ENCODE measurements at regions not wholly inside any gene's neighbourhood (a gene's known extent, or its start where the extent isn't known, plus 50 kb on each side); places are given as distances from the start of the nearest gene placed in this dataset.
A peak's percentile ranks its signal among the peaks of the same experiment; 100 is the strongest.

DNA sequence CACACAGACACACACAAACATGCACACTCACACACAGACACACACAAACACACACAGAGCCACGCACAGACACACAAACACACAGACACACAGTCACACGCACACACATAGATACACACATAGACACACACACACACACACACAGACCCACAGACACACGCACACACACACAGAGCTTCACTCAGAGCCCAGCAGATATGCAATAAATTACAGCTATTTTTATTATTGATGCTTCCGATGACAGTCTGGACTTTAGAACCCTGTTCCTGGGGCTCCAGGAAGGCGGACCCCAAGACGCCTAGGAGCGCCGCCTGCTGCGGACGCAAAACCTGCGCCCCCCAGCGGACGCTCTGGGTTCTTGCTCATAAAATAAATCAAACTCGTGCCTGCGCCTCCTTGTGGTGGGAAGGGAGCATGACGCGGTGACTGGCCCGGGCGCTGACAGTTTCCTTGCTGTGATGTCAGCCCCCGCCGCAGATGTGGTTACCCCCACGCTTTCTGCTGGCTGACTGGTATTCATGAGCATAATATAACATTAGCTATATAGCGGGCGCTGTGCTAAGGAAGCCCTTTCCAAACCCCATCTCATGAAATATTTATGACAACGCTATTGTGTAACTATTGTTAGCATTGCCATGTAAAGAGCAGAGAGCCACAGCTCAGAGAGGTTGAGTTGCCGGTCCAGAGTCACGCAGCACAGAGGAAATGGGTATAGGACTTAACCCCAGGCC, 64.4 kb upstream of the TM9SF2 start:
- ChIA-PET CTCF (interaction anchor here (0.6 to 8.7 kb wide), 58 partner anchors 8 to 994 kb away, joined by 3 to 283 read pairs (median 4); partner anchors contain the start of genes CLYBL, TM9SF2 and UBAC2), POLR2A (no interaction called here)
- TF ChIP-seq CTCF (IDR thresholded peaks at IDR 0.05; ENCODE audit: insufficient read depth, low read depth, low read length) = peak; percentile 100
- no peak for DNase-seq (ENCODE audit: low read depth)
- Histone ChIP-seq H3K4me3 (ENCODE audit: low read depth, low read length) (no peak overlapping the region), H3K27me3 (ENCODE audit: control insufficient read depth, insufficient read depth, low read length) (peaks cover 11% of the 10 kb centered on the region), H3K36me3 (ENCODE audit: control insufficient read depth, insufficient read depth, low read length) (no peaks in the 10 kb centered on the region)

DNA sequence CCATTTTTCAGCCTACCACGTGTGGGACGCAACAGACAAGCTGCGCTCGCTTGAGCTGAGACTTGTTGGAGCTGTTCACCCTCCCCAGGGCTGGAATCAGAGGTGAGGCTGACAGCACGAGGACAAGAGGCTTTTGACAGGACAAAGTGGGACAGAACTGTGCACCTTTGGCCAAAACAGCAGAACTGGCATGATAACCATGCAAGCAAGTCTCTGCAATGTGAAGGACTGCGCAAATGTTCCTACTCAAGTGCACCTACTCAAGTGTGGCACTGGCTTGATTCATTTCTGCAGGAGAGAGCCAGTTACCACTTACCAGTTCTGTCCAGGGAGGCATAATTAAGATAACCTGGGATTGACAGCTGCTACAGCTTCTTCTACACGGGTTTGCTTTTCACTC, 62.2 kb upstream of the TM9SF2 start:
- no peak for DNase-seq (ENCODE audit: low read depth)
- CTCF ChIA-PET = interaction anchor here (0.7 to 8.7 kb wide), 5 partner anchors 62 to 262 kb away, joined by 3 to 283 read pairs (median 4); partner anchors contain the start of gene TM9SF2
- Histone ChIP-seq H3K36me3 (ENCODE audit: control insufficient read depth, insufficient read depth, low read length) (no peaks in the 10 kb centered on the region), H3K27me3 (ENCODE audit: control insufficient read depth, insufficient read depth, low read length) (peaks cover 11% of the 10 kb centered on the region), H3K4me3 (ENCODE audit: low read depth, low read length) (no peak overlapping the region)
- POLR2A ChIA-PET = no interaction called here
- TF ChIP-seq CTCF (IDR thresholded peaks at IDR 0.05; ENCODE audit: insufficient read depth, low read depth, low read length) = no peak

DNA sequence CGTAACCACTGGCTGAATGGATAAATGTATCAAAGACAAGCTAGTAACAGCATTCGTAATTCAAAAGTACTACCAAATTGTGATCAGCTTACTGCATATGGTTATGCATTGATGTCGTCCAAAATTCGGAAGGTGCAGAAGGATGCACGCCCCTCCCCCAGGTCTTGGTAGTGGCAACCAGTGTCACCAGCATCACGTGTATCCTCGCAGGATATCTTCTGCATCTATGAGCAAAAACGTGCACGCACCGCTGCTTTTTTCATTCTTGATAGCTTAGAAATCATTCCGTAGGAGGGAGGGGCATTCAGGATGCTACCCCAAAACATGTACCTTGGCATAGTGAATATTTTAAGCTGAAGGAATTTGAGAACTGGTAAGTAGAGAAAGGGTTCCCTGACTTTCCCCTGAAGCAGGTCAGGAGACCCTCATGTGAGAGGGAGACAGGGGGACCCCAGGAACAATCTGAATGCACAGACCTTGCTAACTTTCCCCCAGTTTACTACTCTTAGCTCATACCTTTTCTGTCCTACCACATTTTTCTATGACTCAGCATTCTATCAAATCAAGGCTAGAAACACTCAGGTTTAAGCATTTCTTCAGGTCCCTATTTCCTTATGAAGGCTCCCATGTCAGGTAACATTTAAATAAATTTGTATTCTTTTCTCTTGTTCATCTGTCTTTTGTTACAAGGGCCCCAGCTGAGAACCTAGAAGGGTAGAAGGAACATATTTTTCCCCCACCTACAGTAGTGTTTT, 61.2 kb upstream of the TM9SF2 start:
- H3K36me3 ChIP-seq (ENCODE audit: control insufficient read depth, insufficient read depth, low read length) = no peaks in the 10 kb centered on the region
- peaks cover 11% of the 10 kb centered on the region for H3K27me3 ChIP-seq (ENCODE audit: control insufficient read depth, insufficient read depth, low read length)
- POLR2A ChIA-PET = no interaction called here
- no peak overlapping the region for H3K4me3 ChIP-seq (ENCODE audit: low read depth, low read length)
- TF ChIP-seq CTCF (IDR thresholded peaks at IDR 0.05; ENCODE audit: insufficient read depth, low read depth, low read length) = no peak
- CTCF ChIA-PET = interaction anchor here (0.6 to 8.7 kb wide), 7 partner anchors 17 to 263 kb away, joined by 3 to 283 read pairs (median 4); partner anchors contain the start of gene TM9SF2
- no peak for DNase-seq (ENCODE audit: low read depth)

DNA sequence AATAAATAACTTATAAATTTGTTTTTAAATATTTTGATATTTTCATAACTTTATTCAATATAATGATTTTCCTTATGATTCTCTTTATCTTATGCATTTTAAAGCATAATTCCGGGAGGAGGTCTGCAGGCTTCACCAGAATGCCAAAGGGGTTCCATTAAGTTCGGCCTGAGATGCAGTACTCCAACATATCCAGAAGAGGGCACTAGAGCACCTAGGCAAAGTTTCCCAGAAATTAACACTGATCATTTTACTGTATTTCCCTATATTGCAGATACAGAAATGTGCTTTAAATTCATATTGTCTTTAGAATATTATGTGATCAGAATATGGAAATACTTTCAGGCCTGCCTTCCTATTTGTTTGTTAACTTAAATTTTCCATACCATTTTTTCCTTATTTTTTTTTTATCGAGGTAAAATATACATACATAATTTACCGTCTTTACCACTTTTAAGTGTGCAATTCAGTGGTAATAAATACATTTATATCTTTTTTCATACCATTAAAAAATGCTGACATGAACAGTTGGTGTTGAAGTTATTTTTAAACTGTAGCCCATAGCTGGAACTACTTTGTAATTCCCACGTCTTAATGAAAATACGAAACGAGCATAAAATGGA, 58.9 kb upstream of the TM9SF2 start:
- DNase-seq (ENCODE audit: low read depth) = no peak
- ChIA-PET POLR2A (no interaction called here), CTCF (interaction anchor here (0.7 to 3.0 kb wide), 11 partner anchors 60 to 272 kb away, joined by 3 to 24 read pairs (median 3); partner anchors contain the start of gene UBAC2)
- TF ChIP-seq CTCF (IDR thresholded peaks at IDR 0.05; ENCODE audit: insufficient read depth, low read depth, low read length) = peak; percentile 93
- H3K4me3 ChIP-seq (ENCODE audit: low read depth, low read length) = no peak overlapping the region
- H3K36me3 ChIP-seq (ENCODE audit: control insufficient read depth, insufficient read depth, low read length) = no peaks in the 10 kb centered on the region
- H3K27me3 ChIP-seq (ENCODE audit: control insufficient read depth, insufficient read depth, low read length) = peaks cover 11% of the 10 kb centered on the region

GRCh38 chr13:99446242-99446641, 55.0 kb upstream of the TM9SF2 start:
- H3K36me3 ChIP-seq (ENCODE audit: control insufficient read depth, insufficient read depth, low read length) = no peaks in the 10 kb centered on the region
- TF ChIP-seq CTCF (IDR thresholded peaks at IDR 0.05; ENCODE audit: insufficient read depth, low read depth, low read length) = no peak
- ChIA-PET POLR2A (no interaction called here), CTCF (interaction anchor here (0.6 kb wide), 1 partner anchor 60 kb away, joined by 4 read pairs; no protein-coding TSS in a partner anchor)
- H3K27me3 ChIP-seq (ENCODE audit: control insufficient read depth, insufficient read depth, low read length) = no peaks in the 10 kb centered on the region
- no peak overlapping the region for H3K4me3 ChIP-seq (ENCODE audit: low read depth, low read length)
- no peak for DNase-seq (ENCODE audit: low read depth)
